Peyer's patch (tissue), 4 donors: ENCODE measurements at regions not wholly inside any gene's neighbourhood (a gene's known extent, or its start where the extent isn't known, plus 50 kb on each side); places are given as distances from the start of the nearest gene placed in this dataset.

Experiments used
- POLR2A ChIP-seq, 2 donors: fragments of 450-650 bp; IDR thresholded peaks; one replicate each; pipeline ENCODE4 v1.5.1; 2017; ENCODE audit warnings: antibody characterized with exemption in 2 of 2, mild to moderate bottlenecking in 2 of 2, moderate library complexity in 2 of 2
- TF ChIP-seq, protein P1 (sequence below), 6 experiments: fragments of 450-650 bp in 4 of 6; fragments of 200-600 bp in 2 of 6; sonication (generic) in 1 of 6; IDR thresholded peaks; one replicate each; pipeline ENCODE4 v1.5.1; 2017 to 2019; ENCODE audit warnings: antibody characterized with exemption in 6 of 6, mild to moderate bottlenecking in 3 of 6, moderate library complexity in 1 of 6

- no peak for TF ChIP-seq POLR2A (IDR thresholded peaks at IDR 0.05)
- TF ChIP-seq, protein P1, sequence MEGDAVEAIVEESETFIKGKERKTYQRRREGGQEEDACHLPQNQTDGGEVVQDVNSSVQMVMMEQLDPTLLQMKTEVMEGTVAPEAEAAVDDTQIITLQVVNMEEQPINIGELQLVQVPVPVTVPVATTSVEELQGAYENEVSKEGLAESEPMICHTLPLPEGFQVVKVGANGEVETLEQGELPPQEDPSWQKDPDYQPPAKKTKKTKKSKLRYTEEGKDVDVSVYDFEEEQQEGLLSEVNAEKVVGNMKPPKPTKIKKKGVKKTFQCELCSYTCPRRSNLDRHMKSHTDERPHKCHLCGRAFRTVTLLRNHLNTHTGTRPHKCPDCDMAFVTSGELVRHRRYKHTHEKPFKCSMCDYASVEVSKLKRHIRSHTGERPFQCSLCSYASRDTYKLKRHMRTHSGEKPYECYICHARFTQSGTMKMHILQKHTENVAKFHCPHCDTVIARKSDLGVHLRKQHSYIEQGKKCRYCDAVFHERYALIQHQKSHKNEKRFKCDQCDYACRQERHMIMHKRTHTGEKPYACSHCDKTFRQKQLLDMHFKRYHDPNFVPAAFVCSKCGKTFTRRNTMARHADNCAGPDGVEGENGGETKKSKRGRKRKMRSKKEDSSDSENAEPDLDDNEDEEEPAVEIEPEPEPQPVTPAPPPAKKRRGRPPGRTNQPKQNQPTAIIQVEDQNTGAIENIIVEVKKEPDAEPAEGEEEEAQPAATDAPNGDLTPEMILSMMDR (IDR thresholded peaks at IDR 0.05): no peak
Measured at GRCh38 chr11:128036006-128036405, 551.4 kb downstream of the ETS1 start.
